ENCODE measurements at regions not wholly inside any gene's neighbourhood (a gene's known extent, or its start where the extent isn't known, plus 50 kb on each side); places are given as distances from the start of the nearest gene placed in this dataset.

GRCh38 chr11:92626624-92627023 lies 342.8 kb upstream of the MTNR1B start:
- no peak for DNase-seq

DNA sequence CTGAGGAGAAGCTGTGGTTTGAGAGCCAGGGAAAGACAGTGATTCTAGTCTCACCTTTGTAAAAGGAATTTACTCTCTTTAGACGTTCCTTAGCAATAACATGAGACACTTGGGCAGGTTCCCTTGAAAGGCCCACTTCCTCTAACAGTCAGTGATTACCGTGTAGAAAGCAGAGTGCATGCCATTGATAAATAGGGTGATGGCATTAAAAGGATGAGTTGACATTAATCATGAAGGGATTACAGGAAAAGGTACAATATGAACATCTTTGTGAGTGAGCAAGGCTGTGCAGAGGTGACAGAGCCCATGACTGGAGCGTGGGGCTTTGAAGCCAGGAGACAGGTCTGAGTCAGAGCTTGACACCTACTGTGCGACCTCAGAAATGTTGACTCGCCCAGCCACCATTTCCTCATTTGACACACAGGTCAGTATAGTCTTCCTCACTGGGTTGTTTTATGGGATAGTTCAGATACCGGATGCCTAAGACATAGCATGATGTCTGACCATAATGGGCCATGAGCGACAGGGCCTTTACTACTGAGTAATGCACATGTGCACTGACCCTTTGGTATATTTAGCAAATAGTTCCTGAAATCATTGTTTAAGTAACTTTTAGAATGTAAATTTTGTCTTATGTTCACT lies 341.7 kb upstream of the MTNR1B start:
- DNase-seq = no peak

GRCh38 chr11:92628401-92629292 lies 340.8 kb upstream of the MTNR1B start:
- no peak for DNase-seq

GRCh38 chr11:92632495-92632894 lies 337.0 kb upstream of the MTNR1B start:
- DNase-seq = no peak

- DNase-seq = no peak
These were observed 335.6 kb upstream of the MTNR1B start for GRCh38 chr11:92633820-92634219.

- DNase-seq = no peak
These were observed 332.8 kb upstream of the MTNR1B start for GRCh38 chr11:92636543-92637188.

DNA sequence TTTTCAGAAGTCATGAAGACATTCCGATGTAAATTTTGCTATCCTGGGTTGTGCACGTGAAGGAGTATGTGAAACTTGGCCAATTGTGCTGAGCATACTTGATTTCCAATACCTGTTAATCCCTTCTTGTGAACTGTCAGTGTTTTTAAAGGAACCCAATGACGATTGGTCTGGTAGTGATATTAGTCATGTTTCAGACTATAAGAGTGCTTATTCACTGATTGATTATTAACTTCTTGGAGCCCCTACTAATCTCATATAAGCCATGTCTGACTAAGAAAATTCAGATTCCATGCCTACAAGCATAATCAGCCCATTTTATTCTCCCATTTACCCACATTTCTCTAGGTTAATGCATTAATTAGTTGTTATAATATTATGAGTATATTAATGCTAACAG lies 330.8 kb upstream of the MTNR1B start:
- no peak for DNase-seq

DNA sequence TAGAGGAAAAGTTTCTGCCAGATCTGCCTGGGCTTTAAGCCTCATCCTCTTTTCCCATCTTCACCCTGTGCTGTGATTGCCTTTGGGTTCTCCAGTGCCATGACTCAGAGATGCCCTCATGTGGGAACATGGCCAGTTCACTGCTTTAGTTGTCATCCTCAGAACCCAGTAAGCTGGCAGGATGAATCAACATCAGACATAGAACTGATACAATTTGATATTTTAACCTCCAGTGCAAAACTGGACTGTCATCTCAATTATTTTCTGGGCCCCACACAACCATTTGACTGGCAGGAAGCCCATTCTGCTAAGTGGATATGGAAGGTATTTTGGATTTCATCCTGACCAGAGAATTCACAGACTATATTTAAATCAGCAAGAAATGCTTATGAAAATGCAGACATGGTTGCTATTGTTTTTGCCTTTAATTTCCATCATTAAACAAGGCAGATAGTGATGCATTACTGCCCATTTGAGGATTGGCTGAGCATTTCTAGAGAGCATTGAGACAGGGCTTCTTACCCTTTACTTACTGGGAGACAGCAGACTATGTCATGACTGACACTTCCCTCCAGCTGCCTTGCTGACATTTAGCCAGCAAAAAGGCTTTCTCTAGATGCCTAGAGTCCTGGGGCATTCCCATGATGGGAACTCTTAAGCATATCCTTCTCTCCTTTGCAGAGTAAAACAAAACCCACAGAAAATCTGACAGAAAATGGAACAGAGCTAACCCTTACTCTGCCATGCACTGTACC lies 327.1 kb upstream of the MTNR1B start:
- no peak for DNase-seq

DNA sequence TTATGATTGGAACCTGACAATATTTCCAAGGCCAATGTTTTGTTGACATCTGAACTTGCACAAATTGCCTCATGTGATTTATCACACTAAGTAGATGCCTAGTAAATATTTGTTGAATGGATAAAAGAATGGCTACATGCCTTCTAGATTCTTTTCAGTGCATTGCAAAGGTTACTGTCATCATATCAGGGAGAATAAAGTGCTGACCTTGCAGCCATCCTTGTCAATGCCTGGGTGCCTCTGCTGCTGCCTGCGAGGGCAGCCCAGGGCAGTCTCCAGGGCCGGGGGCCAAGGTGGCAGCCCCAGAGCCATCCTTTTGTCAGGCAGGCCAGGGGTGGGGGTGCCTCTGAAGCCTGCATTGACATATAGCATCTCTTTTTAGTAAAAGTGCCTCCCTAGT lies 325.6 kb upstream of the MTNR1B start:
- no peak for DNase-seq

GRCh38 chr11:92644595-92645445 lies 324.6 kb upstream of the MTNR1B start:
- no peak for DNase-seq

DNA sequence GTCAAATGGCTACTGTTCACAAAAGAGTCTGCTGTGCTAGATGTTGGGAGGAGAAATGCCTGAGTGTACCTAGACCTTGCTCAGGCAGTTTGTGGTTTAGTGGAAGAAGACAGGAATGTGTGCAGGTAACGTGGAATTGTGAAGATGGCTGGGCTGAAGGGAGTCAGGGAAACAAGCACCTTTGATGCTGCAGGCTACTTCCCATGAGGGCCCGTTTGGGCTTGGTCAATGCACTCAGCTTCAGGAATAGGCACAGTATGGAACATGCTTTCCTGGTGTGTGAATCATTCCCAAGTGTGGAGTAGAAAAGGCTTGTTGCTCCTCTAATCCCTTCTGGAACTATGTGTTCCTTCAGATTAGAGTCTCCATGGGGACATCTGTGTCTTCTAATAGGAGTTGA lies 318.3 kb upstream of the MTNR1B start:
- DNase-seq = no peak

- no peak for DNase-seq
These were observed 316.0 kb upstream of the MTNR1B start for GRCh38 chr11:92653454-92653853.

GRCh38 chr11:92656783-92657182 lies 312.7 kb upstream of the MTNR1B start:
- DNase-seq = no peak

- DNase-seq = no peak
These were observed 312.2 kb upstream of the MTNR1B start for GRCh38 chr11:92657226-92657625.

DNA sequence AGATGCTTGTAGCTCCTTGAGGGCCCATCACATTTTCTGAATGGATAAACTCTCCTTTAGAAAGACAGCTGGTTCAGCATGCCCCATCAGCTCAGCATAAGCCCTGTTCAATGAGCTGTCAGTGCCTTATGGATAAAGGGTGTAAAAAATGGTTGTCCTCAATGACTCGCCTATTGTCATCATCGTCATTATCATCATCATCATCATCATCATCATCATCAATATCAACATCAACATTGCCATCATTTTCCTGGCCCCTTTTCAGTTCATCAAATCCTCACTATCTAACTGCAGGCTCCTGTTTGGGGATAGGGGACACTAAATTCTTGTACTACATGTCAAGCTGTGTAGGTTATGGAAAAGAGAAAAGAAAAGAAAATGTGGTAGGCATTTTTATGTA lies 310.7 kb upstream of the MTNR1B start:
- no peak for DNase-seq

DNA sequence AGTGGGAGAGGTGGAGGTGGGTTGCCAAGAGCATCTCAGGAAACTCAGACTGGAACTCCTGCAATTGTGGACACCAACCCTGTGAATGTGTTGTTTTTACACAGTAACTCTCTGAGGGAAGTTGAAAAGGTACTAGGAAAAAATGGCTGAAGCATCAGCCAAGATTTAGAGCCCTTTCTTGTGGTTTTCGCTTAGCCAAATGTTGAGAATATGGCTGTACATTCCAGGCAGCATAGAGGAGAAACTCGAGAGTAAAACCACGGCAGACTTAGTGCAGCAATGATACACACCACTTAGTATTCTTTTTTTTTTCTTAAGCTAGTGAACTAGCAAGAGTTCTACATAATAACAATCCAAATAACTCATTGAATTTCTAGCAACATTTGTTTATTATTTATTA lies 309.7 kb upstream of the MTNR1B start:
- DNase-seq = no peak

GRCh38 chr11:92662601-92663360 lies 306.7 kb upstream of the MTNR1B start:
- no peak for DNase-seq

- no peak for DNase-seq
These were observed 305.9 kb upstream of the MTNR1B start for GRCh38 chr11:92663539-92663938.

DNA sequence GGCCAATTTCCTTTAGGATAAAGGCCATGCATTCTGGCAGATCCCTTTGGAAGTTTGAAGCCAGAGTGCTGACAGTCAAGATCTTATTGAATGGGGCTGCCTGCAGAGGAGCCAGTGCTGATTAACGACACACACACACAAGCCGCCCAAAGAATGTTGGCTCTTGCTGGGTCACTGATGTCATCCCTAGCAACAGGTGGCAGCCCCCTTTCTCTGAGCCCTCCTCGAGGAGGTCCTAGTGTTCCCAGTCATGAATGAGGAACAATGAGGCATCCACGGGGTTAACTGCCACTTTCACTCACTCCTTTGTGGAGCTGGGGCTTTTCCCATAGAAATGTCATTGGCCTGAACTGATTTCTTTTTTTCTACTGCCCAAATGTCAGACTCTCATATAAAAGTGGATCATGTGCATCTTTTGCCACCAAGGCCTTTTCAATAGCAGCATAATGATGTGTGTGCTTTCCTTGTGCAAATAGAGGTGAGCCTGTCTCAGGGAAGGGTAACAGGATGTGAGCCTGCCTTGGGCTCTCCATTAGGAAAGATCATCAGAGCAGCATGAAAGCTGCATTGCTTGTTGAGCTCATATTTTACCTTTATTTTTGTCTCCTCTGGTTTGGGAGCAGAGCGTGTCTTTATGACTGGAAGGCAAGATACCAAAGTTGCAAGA lies 301.8 kb upstream of the MTNR1B start:
- DNase-seq = no peak

- DNase-seq = no peak
These were observed 299.1 kb upstream of the MTNR1B start for GRCh38 chr11:92670308-92670890.

DNA sequence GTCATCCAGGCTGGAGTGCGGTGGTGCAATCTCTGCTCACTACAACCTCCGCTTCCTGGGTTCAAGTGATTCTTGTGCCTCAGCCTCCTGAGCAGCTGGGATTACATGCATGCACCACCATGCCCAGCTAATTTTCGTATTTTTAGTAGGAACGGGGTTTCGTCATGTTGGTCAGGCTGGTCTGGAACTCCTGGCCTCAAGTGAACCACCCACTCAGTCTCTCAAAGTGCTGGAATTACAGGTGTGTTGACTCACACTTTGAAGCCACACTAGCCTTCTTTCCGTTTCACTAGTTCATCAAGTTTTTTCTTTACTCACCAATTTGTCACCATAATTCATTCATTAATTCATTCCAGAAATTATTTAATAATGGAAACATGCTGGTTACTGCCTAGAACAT lies 298.4 kb upstream of the MTNR1B start:
- DNase-seq = no peak

Data from NCI-H1694 treated with DMSO at 0.1 percent for 48 hours (cell line).